NCI-H2196 treated with DMSO at 0.1 percent for 48 hours (cell line): ENCODE measurements at regions not wholly inside any gene's neighbourhood (a gene's known extent, or its start where the extent isn't known, plus 50 kb on each side); places are given as distances from the start of the nearest gene placed in this dataset.
"Not testable (repeated sequence)": the region's sequence is repeated elsewhere in the genome, so short reads cannot be mapped to it uniquely, and the experiment has no call there.

Experiments
- DNase-seq: peaks from one replicate; lab custom pipeline; 2025; ENCODE audit not compliant: unreplicated experiment; lab: John Stamatoyannopoulos, UW

DNA sequence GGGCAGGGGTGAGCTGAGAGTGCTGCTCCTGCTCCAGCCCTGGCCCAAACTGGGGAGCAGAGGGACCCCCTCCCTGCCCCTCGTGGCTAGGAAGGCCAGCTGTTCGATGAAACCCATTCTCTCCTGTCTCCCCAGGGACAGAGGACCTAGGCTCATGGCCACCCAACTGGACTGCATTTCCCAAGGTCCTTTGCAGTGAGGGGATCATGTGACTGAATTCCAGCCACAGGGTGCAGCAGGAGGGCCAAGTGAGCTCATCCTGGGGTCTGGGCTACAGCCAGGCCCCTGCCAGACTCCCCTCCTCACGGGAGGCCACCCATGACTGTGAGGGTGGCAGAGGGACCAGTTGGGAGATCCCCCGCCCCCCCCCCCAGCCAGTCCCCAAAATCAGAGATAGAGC is 777.6 kb downstream of the TBC1D22A start:
- DNase-seq: no peak

DNA sequence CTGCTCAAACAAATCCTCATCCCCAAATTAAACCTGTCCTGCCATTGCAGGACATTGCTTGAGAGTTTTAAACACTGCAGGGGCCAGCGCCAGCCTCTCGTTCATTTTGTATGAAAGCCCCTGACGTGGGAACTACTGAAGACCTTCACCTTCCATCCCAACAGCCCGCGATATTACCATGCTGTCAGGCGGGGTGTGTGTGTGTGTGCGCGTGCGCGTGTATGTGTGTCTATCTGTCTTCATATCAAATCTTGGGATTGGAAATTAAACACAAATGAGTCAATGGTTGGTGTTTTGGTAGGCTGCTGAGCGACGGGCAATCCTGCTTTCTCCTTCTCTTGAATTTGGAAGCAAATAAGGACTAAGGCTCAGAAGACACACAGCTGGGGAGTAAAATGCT is 776.9 kb downstream of the TBC1D22A start:
- no peak for DNase-seq

DNA sequence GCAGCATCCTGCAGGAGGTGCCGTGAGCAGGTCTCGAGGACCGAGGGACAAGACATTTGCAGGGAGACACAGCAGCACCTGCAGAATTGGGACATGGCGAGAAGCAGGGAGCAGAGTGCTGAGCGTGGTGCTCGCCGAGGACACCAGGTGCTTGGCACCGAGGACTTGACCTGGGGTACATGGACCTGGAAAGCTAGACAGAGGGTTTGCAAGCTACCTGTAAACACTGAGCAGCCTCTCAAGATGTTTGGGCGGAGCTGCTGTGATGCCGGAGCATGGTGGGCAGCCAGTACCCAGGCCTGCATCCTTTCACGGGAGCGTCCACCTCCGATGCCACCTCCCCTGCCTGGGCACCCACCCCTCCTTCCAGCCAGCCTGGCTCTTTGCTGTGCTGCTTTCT is 773.2 kb downstream of the TBC1D22A start:
- DNase-seq: no peak

DNA sequence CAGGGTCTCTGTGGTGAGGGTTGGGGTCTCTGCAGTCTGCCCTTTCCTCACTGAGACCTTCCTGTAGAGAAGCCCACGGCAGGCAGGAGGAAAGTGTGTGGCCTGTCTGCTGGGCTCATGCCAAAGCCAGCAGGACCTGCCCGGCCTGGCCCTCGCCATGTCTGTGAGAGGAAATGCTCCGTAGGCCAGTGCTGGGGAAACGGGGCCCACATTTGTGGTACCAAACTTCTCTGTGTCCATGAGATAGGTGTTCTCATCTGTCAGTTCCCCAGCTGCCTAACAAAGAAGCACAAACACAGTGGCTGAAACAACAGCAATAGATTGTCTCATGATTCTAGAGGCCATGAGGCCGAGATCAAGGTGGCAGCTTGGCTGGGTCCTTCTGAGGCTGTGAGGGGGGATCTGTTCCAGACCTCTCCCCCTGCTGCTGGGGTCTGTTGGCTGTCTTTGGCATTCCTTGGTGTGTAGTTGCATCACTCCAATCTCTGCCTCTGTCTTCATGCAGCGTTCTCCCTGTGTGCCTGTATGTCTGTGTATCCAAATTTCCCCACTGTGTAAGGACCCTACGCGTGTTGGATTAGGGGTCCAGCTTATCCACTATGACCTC is 772.5 kb downstream of the TBC1D22A start:
- DNase-seq: no peak

DNA sequence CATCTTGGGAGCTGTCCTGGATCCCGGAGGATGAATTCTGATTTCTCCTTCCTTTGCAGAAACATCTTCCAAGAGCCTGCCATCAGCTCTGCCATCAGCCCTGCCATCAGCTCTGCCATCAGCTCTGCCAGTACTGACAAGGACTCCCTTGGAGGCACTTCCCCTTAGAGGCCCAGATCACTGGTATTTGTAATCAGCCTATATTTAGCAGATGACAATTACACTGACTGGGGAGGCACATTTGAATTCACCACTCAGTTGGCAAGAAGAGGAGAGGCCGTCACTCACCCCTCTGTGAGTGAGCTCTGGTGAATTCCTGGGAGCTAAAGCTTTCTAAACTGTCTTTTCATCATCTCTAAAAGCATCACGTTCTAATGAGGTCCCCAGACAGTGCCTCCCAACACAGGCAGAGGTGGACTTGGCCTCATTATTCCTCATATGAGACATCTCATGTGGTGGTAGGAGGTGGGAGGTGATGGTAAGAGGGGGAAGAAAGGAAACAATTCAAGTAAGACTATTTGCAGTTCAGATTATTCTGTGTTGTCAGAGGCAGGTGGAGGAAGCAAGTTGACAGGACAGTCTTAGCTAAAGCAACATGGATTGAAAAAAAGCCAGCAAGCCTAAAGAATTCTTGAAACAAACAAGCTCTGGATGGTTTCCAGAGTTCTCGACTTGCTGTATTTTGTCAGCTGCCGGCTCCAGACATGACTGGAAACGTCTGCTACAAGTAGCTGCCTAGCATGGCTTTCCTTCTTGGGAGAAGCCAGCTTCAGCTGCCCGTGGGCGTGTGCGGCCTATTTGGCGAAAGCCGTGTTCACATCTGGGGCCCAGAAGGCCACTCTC is 771.7 kb downstream of the TBC1D22A start:
- no peak for DNase-seq

DNA sequence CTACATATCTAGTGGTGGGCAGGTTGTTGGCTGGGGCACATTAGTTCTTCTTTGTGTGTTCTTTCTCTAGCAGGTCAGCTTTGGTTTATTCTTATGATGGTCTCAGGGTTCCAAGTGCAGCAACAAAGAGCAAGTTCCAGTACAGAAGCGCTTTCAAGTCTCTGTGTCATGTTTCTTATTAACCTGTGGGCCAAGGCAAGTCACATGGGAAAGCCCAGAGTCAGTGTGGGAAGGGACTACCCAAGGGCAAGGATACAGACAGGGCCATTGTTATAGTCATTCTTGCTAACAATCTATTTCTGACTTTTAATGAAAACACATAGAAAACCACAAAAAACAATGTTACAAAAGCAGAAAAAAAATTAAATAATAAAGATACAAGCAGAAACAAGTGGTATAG is 754.6 kb downstream of the TBC1D22A start:
- no peak for DNase-seq

DNA sequence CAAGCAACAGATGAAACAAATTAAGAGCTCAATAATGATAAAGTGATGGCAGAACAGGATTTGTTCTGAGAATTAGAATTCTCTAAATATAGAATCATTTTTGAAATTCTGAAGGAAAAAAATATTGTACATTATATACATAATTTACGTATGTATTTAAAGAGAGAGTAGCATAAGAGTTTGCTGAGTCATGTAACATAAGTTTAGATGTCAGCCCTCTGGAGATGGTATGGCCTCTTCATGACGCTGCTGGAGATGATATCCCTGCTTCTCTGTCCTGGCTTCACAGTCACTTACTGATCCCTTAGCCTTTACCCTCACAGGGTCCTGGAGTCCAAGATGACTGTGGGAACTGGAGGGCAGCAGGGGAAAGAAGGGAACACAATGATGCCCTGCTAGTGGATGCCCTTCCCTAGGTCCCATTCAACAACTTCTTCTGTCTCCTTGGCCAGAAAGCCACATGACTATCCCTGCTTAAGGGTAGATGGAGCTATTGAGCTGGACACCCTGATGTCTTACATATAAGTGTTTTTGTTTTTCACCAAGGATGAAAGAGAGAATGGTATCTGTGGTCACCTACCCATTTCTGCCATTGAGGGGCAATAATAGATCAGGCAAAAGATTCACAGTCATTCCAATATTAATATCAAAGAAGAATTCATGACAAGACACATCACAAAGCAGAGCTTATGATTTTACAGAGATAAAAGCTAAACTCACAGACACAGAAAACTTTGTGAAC is 753.1 kb downstream of the TBC1D22A start:
- DNase-seq: no peak

DNA sequence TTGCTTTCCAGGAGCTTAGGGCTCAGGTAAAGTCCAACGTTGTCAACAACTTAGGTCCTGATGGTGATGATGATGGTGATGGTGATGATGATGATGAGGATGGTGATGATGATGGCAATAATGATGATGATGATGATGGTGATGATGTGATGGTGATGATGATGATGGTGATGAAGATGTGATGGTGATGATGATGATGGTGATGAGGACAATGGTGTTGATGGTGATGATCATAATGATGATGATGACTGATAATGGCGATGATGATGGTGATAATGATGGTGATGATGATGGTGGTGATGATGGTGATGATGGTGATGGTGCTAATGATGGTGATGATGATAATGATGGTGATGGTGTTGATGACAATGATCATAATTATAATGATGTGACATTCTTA is 750.2 kb downstream of the TBC1D22A start:
- DNase-seq: no peak

DNA sequence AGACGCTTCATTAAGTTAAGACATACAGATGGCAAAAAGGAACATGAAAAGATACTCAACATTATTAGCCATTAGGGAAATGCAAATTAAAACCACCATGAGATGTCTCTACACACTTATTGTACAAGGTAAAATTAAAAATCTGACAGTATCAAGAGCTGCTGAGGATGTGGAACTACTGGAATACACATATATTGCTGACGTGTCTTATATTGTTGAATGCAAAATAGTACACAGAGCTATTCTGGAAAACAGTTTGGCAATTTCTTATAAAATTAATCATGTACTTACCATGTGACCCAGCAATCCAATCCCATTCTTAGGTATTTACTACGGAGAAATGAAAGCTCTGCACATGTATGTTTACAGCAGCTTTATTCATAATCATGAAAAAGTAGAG is 742.5 kb downstream of the TBC1D22A start:
- no peak for DNase-seq

DNA sequence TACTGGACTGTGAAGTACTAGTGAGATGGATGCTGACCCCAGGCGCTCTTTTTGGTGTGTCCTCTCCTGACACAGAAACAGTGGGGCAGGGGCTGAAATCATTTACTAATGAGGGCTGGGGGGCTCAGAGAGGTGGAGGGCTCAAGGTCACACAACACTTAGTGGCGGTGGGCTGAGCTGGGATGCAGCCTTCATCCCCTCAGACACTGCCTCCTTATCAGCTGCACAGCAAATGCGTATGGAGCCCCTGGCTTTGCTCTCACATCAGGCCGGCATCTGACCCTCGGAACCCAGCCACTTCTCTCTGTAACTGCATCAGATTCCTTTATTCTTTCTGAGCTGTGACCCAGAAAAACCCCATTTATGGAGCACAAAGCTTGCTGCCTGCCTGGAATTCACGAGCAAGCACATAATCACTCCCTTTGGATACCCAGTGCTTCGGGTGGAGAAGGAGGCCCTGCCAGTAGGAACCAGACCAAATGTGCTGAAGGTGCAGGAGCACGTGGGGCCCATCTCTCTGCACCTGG is 736.6 kb downstream of the TBC1D22A start:
- no peak for DNase-seq

- DNase-seq: no peak
Observed at GRCh38 chr22:47497666-47498065, 735.2 kb downstream of the TBC1D22A start.

DNA sequence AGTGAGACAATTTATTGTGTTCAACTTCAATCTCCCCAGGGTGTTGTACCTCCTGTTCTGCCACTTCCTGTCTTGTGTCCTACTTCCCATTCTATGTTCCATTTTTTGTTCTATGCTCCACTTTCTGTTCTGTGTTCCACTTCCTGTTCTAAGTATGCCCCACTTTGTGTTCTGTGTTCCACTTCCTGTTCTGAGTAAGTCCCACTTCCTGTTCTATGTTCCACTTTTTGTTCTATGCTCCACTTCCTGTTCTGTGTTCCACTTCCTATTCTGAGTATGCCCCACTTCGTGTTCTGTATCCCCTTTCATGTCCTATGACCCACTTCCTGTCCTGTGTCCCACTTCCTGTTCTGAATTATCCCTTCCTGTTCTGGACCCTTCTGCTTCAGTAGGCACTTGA is 732.7 kb downstream of the TBC1D22A start:
- DNase-seq: no peak

DNA sequence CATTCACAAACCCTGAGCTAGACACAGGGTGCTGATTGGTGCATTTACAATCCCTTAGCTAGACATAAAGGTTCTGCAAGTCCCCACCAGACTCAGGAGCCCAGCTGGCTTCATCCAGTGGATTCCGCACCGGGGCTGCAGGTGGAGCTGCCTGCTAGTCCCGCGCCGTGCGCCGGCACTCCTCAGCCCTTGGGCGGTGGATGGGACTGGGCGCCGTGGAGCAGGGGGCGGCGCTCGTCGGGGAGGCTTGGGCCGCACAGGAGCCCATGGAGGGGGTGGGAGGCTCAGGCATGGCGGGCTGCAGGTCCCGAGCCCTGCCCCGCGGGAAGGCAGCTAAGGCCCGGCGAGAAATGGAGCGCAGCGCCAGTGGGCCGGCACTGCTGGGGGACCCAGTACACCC is 725.7 kb downstream of the TBC1D22A start:
- not testable (repeated sequence) for DNase-seq

DNA sequence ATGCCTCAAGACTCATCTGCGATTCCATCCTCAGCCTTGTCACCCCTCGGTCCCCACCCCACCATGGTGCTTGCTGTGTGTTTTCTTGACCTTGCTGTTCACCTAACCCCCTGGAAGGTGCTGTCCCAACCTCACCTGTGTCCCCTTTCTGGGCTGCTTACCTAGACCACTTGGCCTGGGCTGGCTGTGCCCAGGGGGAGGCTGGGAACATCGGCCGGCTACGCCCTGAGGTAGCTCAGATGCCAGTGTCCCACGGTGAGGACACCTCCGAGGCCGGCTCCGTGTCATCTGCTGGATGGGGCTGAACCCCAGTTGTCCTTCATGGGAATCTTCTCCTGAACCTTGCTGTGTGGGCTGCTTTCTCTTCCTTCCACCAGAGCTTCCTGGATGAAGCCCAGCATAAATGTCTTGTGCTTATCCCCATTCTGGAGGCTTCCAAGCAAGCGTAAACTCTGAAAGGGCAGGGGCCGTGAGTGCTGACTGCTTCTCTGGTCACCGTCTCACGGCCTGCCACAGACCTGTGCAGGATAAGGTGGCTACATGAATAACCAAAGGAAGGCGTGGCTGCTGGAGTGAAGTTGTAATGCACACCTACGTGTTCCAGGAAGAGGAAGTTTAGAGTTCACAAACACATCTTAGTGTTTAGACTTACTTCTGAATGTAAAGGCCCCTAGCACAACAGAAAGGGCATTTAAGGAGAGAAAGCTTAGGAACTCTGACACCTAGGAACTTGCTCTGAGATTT is 724.3 kb downstream of the TBC1D22A start:
- no peak for DNase-seq

- DNase-seq: no peak
Observed at GRCh38 chr22:47484960-47485569, 722.6 kb downstream of the TBC1D22A start.

GRCh38 chr22:47476231-47476630 is 713.8 kb downstream of the TBC1D22A start:
- DNase-seq: no peak

DNA sequence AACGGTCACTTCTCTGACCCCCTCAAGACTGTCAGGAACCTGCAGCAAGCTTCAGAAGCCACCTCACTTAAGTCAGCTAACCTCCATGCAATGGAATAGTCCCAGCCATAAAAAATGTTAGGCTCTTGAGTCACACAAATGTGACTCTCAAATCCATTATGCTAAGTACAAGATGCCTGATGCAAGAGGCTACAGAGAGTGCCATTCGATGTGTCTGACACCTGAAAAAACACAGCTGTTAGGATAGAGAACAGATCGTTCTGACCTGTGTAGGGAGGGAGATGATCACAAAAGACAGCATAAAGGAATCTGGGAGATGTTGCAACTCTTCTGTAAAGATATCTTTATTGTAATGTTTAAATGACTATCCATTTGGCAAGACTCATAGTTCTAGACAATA is 712.4 kb downstream of the TBC1D22A start:
- no peak for DNase-seq

- DNase-seq: no peak
Observed at GRCh38 chr22:47474464-47474863, 712.0 kb downstream of the TBC1D22A start.

DNA sequence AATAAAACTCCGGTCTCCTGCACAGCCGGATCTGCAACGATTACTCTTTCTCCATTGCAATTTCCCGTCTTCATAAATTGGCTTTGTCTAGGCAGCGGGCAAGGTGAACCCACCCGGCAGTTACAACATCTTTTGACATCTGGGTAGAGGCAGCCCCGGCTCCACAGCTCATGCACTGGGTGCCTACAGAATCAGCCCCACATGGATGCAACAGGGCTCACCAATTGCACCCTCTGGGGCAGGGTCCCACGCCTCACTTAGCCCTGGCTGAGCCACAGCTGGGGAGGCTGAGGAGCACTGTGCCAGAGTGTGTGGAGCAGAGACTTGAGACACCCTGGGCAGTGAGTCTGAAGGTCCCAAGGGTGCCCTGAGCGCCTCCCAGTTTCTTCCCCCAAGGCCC is 710.2 kb downstream of the TBC1D22A start:
- DNase-seq: no peak

GRCh38 chr22:47471406-47471805 is 709.0 kb downstream of the TBC1D22A start:
- no peak for DNase-seq

GRCh38 chr22:47465809-47466208 is 703.4 kb downstream of the TBC1D22A start:
- no peak for DNase-seq
